WI38 (cell line): ENCODE measurements at regions not wholly inside any gene's neighbourhood (a gene's known extent, or its start where the extent isn't known, plus 50 kb on each side); places are given as distances from the start of the nearest gene placed in this dataset.
"Not testable (repeated sequence)": the region's sequence is repeated elsewhere in the genome, so short reads cannot be mapped to it uniquely, and the experiment has no call there.

Experiments
- H3K4me3 ChIP-seq: 2 replicates; pipeline ENCODE4 v1.5.1; 2011; ENCODE audit warnings: low read depth, mild to moderate bottlenecking, control low read depth, low read length
- TF ChIP-seq, protein P1 (sequence below): IDR thresholded peaks from 2 replicates; pipeline ENCODE4 v1.5.1; 2012; ENCODE audit warnings: low read depth, mild to moderate bottlenecking, control low read depth, low read length

DNA sequence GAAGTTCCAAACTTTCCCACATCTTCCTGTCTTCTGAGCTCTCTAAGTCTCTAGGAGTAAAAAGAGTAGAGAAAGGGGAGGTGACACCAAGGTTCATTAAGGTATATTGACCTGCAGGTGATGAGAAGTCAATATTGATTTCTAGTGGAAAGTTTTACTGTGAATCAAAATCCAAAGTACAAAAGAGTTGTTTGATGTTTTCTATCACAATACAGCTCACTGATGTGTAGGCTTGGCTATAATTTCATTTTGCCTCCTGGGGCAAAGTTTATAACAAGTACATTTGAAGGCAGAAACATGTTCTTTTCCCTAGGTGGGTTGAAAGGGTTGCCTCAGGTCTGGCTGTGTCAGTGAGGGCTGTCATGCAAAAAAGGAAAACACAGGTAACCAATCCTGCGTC is 65.2 kb upstream of the LRPPRC start:
- no peak overlapping the region for H3K4me3 ChIP-seq
- TF ChIP-seq, protein P1, sequence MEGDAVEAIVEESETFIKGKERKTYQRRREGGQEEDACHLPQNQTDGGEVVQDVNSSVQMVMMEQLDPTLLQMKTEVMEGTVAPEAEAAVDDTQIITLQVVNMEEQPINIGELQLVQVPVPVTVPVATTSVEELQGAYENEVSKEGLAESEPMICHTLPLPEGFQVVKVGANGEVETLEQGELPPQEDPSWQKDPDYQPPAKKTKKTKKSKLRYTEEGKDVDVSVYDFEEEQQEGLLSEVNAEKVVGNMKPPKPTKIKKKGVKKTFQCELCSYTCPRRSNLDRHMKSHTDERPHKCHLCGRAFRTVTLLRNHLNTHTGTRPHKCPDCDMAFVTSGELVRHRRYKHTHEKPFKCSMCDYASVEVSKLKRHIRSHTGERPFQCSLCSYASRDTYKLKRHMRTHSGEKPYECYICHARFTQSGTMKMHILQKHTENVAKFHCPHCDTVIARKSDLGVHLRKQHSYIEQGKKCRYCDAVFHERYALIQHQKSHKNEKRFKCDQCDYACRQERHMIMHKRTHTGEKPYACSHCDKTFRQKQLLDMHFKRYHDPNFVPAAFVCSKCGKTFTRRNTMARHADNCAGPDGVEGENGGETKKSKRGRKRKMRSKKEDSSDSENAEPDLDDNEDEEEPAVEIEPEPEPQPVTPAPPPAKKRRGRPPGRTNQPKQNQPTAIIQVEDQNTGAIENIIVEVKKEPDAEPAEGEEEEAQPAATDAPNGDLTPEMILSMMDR = no peak

DNA sequence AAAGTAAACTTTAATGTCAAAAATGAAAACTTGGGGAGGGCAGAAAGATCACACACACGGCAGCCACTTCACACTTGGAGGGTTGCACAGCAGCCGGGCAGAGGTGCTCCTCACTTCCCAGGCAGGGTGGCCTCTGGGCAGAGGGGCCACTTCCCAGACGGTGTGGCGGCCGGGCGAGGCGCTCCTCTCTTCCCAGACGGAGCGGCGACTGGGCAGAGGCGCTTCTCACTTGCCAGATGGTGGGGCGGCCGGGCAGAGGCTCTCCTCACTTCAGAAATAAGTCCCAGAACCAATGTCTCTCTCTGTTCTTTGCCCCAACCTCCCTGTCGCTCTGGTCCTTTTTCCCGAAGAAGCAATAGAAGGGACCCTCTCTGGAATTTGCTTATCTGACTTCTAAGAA is 65.7 kb upstream of the LRPPRC start:
- H3K4me3 ChIP-seq = no peak overlapping the region
- TF ChIP-seq, protein P1 = no peak

DNA sequence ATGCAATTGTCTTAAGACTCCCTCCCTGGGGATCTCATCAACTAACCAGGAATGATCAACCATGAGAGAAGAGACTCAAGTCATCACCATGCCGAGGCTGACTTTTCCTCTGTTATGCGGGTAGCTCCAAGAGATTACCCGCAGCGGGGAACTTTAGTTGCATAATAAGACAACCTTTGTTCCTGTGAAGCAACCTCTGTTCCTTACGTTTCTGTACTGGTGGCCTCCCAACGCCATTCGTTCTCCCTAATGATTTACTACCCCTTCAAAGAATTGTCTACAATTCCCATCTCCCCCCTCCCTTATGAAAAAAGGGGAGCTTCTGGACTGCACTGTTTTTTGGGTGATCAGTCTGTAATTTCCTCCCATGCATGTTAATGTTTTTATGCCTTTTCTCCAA is 66.1 kb upstream of the LRPPRC start:
- TF ChIP-seq, protein P1 = no peak

DNA sequence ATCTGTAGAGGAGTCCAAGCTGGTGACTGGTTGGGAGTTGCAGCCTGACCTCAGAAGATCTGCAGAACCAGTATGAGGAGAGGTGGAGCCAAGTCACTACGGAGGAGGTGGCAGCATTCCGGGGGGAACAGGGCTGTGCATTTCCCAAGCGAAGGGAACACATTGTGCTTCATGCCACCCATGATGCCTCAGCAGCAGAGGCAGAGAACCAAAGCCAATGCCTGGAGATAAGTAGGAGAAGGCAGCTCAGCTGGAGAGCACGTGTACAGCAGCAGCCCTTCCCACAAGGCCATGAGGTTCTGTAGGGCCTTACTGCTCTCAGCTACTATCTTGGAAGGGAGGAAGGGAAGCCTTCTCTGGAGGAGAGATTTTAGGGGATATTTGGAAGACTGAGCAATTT is 67.2 kb upstream of the LRPPRC start:
- TF ChIP-seq, protein P1 = no peak
- no peak overlapping the region for H3K4me3 ChIP-seq

More for the DNA sequence above, 66.1 kb upstream of the LRPPRC start:
- no peak overlapping the region for H3K4me3 ChIP-seq

DNA sequence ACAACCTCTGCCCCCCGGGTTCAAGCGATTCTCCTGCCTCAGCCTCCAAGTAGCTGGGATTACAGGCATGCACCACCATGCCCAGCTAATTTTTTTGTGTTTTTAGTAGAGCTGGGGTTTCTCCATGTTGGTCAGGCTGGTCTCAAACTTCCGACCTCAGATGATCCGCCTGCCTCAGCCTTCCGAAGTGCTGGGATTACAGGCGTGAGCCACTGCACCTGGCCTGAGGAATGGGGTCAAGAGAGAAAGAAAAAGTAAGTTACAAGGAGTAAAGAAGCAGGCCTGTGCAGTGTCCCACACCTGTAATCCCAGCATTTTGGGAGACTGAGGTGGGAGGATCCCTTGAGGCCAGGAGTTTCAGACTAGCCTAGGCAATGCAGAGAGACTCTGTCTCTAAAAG is 68.5 kb upstream of the LRPPRC start:
- H3K4me3 ChIP-seq = not testable (repeated sequence)

DNA sequence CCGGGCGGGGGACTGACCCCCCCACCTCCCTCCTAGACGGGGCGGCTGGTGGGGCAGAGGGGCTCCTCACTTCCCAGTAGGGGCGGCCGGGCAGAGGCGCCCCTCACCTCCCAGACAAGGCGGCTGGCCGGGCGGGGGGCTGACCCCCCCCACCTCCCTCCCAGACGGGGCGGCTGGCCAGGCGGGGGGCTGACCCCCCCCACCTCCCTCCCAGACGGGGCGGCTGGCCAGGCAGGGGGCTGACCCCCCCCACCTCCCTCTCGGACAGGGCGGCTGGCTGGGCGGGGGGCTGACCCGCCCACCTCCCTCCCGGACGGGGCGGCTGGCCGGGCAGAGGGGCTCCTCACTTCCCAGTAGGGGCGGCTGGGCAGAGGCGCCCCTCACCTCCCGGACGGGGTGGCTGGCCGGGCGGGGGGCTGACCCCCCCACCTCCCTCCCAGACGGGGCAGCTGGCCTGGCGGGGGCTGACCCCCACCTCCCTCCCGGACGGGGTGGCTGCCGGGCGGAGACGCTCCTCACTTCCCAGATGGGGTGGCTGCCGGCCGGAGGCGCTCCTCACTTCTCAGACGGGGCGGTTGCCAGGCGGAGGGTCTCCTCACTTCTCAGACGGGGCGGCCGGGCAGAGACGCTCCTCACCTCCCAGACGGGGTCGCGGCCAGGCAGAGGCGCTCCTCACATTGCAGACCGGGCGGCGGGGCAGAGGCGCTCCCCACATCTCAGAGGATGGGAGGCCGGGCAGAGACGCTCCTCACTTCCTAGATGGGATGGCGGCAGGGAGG is 71.4 kb upstream of the LRPPRC start:
- H3K4me3 ChIP-seq = not testable (repeated sequence)

DNA sequence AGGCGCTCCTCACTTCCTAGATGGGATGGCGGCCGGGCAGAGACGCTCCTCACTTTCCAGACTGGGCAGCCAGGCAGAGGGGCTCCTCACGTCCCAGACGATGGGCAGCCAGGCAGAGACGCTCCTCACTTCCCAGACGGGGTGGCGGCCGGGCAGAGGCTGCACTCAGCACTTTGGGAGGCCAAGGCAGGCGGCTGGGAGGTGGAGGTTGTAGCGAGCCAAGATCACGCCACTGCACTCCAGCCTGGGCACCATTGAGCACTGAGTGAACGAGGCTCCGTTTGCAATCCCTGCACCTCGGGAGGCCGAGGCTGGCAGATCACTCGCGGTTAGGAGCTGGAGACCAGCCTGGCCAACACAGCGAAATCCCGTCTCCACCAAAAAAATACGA is 72.0 kb upstream of the LRPPRC start:
- not testable (repeated sequence) for H3K4me3 ChIP-seq

DNA sequence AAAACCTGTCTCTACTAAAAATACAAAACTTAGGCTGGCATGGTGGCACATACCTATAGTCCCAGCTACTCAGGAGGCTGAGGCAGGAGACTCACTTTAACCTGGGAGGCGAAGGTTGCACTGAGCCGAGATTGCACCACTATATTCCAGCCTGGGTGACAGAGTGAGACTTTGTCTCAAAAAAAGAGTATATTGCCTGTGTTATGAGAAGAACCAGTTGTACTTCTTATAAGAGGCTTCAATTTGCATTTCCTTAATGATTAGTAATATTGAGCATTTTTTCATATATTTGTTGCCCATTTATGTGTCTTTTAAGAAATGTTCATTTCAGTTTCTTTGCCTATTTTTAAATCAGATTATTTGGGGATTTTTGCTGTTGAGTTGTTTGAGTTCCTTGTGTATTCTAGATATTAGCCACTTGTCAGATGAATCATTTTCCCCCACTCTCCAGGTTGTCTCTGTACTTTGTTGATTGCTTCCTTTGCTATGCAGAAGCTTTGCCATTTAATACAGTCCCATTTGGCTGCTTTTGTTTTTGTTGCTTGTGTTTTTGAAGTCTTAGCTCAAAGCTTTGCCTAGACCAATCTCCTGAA is 75.8 kb upstream of the LRPPRC start:
- TF ChIP-seq, protein P1 = no peak
- H3K4me3 ChIP-seq = no peak overlapping the region

DNA sequence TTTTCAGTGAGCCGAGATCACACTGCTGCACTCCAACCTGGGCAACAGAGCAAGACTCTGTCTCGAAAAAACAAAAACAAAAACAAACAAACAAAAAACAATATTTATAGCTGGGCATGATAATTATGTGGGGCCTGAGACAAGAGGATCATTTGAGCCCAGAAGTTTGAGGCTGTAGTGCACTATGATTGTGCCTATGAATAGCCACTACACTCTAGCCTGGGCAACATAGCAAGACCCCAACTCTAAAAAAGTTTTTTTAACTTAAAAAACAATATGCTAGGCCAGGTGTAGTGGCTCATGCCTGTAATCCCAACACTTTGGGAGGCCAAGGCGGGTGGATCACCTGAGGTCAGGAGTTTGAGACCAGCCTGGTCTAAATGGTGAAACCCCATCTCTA is 77.9 kb upstream of the LRPPRC start:
- not testable (repeated sequence) for H3K4me3 ChIP-seq

DNA sequence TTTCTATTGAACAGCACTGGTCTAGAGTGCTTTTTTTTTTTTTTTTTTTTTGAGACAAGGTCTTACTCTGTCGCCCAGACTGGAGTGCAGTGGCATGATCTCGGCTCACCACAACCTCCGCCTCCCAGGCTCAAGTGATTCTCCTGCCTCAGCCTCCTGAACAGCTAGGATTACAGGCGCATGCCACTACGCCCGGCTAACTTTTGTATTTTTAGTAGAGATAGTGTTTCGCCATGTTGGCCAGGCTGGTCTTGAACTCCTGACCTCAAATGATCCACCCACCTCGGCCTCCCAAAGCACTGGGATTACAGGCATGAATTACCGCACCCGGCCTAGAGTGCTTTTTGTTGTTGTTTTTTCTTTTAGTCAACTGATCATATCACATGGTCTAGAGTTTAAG is 79.0 kb upstream of the LRPPRC start:
- not testable (repeated sequence) for H3K4me3 ChIP-seq
